Activated naive CD4-positive, alpha-beta T cell treated with anti-CD3 and anti-CD28 coated beads, Interleukin-2, amount 50 U/mL, for 24 hours (primary cell): ENCODE measurements at regions not wholly inside any gene's neighbourhood (a gene's known extent, or its start where the extent isn't known, plus 50 kb on each side); places are given as distances from the start of the nearest gene placed in this dataset.

Experiments
- H3K27ac Mint-ChIP-seq: one replicate; pipeline ENCODE4 v1.8.0; 2021; ENCODE audit warnings: mild to moderate bottlenecking, mixed read lengths
- H3K27me3 Mint-ChIP-seq: one replicate; pipeline ENCODE4 v1.8.0; 2021; ENCODE audit warnings: mixed read lengths
- H3K36me3 Mint-ChIP-seq: one replicate; pipeline ENCODE4 v1.8.0; 2021; ENCODE audit warnings: mixed read lengths
- H3K4me1 Mint-ChIP-seq: one replicate; pipeline ENCODE4 v1.8.0; 2021; ENCODE audit warnings: mixed read lengths
- H3K4me3 Mint-ChIP-seq: one replicate; pipeline ENCODE4 v1.8.0; 2021; ENCODE audit warnings: mild to moderate bottlenecking, mixed read lengths
- H3K9me3 Mint-ChIP-seq: one replicate; pipeline ENCODE4 v1.8.0; 2021; ENCODE audit warnings: mixed read lengths

GRCh38 chr18:68301441-68301840 lies 413.5 kb downstream of the TMX3 start:
- Mint-ChIP-seq H3K36me3 (no peaks in the 10 kb centered on the region), H3K27me3 (no peaks in the 10 kb centered on the region), H3K27ac (no peak overlapping the region), H3K4me1 (no peaks in the 10 kb centered on the region), H3K9me3 (no peaks in the 10 kb centered on the region), H3K4me3 (no peak overlapping the region)

- Mint-ChIP-seq H3K4me3 (no peak overlapping the region), H3K4me1 (no peaks in the 10 kb centered on the region), H3K27me3 (no peaks in the 10 kb centered on the region), H3K27ac (no peak overlapping the region), H3K36me3 (no peaks in the 10 kb centered on the region), H3K9me3 (no peaks in the 10 kb centered on the region)
Measured at GRCh38 chr18:68299906-68300305, 415.0 kb downstream of the TMX3 start.

GRCh38 chr18:68298330-68298729 lies 416.6 kb downstream of the TMX3 start:
- Mint-ChIP-seq H3K27ac (no peak overlapping the region), H3K4me1 (no peaks in the 10 kb centered on the region), H3K4me3 (no peak overlapping the region)

GRCh38 chr18:68288408-68288807 lies 426.5 kb downstream of the TMX3 start:
- H3K9me3 Mint-ChIP-seq, result no peaks in the 10 kb centered on the region
- H3K36me3 Mint-ChIP-seq, result no peaks in the 10 kb centered on the region
- no peaks in the 10 kb centered on the region for H3K4me1 Mint-ChIP-seq
- H3K27me3 Mint-ChIP-seq, result peaks cover 1% of the 10 kb centered on the region
- no peak overlapping the region for H3K4me3 Mint-ChIP-seq
- H3K27ac Mint-ChIP-seq, result no peak overlapping the region

More at GRCh38 chr18:68298330-68298729, 416.6 kb downstream of the TMX3 start:
- Mint-ChIP-seq H3K27me3 (no peaks in the 10 kb centered on the region), H3K9me3 (no peaks in the 10 kb centered on the region), H3K36me3 (no peaks in the 10 kb centered on the region)

GRCh38 chr18:68284236-68284780 lies 430.6 kb downstream of the TMX3 start:
- no peaks in the 10 kb centered on the region for H3K4me1 Mint-ChIP-seq
- H3K27ac Mint-ChIP-seq, result no peak overlapping the region

GRCh38 chr18:68283834-68284233 lies 431.1 kb downstream of the TMX3 start:
- Mint-ChIP-seq H3K36me3 (no peaks in the 10 kb centered on the region), H3K9me3 (no peaks in the 10 kb centered on the region), H3K4me1 (no peaks in the 10 kb centered on the region), H3K27ac (no peak overlapping the region), H3K4me3 (no peak overlapping the region), H3K27me3 (peaks cover 1% of the 10 kb centered on the region)

More at GRCh38 chr18:68284236-68284780, 430.6 kb downstream of the TMX3 start:
- Mint-ChIP-seq H3K9me3 (no peaks in the 10 kb centered on the region), H3K27me3 (peaks cover 1% of the 10 kb centered on the region), H3K4me3 (no peak overlapping the region), H3K36me3 (no peaks in the 10 kb centered on the region)

GRCh38 chr18:68282232-68282631 lies 432.7 kb downstream of the TMX3 start:
- Mint-ChIP-seq H3K36me3 (no peaks in the 10 kb centered on the region), H3K27ac (no peak overlapping the region), H3K9me3 (no peaks in the 10 kb centered on the region), H3K4me1 (no peaks in the 10 kb centered on the region), H3K27me3 (peaks cover 1% of the 10 kb centered on the region), H3K4me3 (no peak overlapping the region)

GRCh38 chr18:68275616-68276015 lies 439.3 kb downstream of the TMX3 start:
- Mint-ChIP-seq H3K36me3 (no peaks in the 10 kb centered on the region), H3K9me3 (no peaks in the 10 kb centered on the region), H3K4me3 (no peak overlapping the region), H3K4me1 (no peaks in the 10 kb centered on the region), H3K27me3 (no peaks in the 10 kb centered on the region), H3K27ac (no peak overlapping the region)

- Mint-ChIP-seq H3K27me3 (no peaks in the 10 kb centered on the region), H3K4me3 (no peak overlapping the region), H3K9me3 (peaks cover 4% of the 10 kb centered on the region), H3K36me3 (no peaks in the 10 kb centered on the region), H3K27ac (no peak overlapping the region), H3K4me1 (no peaks in the 10 kb centered on the region)
Measured at GRCh38 chr18:68270017-68270416, 444.9 kb downstream of the TMX3 start.

GRCh38 chr18:68267583-68267982 lies 447.3 kb downstream of the TMX3 start:
- no peak overlapping the region for H3K27ac Mint-ChIP-seq
- no peak overlapping the region for H3K4me3 Mint-ChIP-seq
- H3K9me3 Mint-ChIP-seq, result peaks cover 4% of the 10 kb centered on the region
- H3K4me1 Mint-ChIP-seq, result no peaks in the 10 kb centered on the region
- no peaks in the 10 kb centered on the region for H3K36me3 Mint-ChIP-seq
- no peaks in the 10 kb centered on the region for H3K27me3 Mint-ChIP-seq

- Mint-ChIP-seq H3K4me3 (no peak overlapping the region), H3K36me3 (no peaks in the 10 kb centered on the region), H3K9me3 (peaks cover 4% of the 10 kb centered on the region), H3K27me3 (no peaks in the 10 kb centered on the region), H3K4me1 (no peaks in the 10 kb centered on the region), H3K27ac (no peak overlapping the region)
Measured at GRCh38 chr18:68263481-68263880, 451.4 kb downstream of the TMX3 start.

- Mint-ChIP-seq H3K27ac (no peak overlapping the region), H3K9me3 (peaks cover 4% of the 10 kb centered on the region), H3K36me3 (no peaks in the 10 kb centered on the region), H3K4me3 (no peak overlapping the region), H3K4me1 (no peaks in the 10 kb centered on the region), H3K27me3 (no peaks in the 10 kb centered on the region)
Measured at GRCh38 chr18:68262690-68263294, 452.1 kb downstream of the TMX3 start.

GRCh38 chr18:68256418-68257067 lies 458.4 kb downstream of the TMX3 start:
- Mint-ChIP-seq H3K4me3 (no peak overlapping the region), H3K36me3 (no peaks in the 10 kb centered on the region), H3K9me3 (no peaks in the 10 kb centered on the region), H3K4me1 (no peaks in the 10 kb centered on the region), H3K27me3 (no peaks in the 10 kb centered on the region), H3K27ac (no peak overlapping the region)

- Mint-ChIP-seq H3K27ac (no peak overlapping the region), H3K27me3 (no peaks in the 10 kb centered on the region), H3K4me1 (no peaks in the 10 kb centered on the region), H3K36me3 (no peaks in the 10 kb centered on the region), H3K9me3 (no peaks in the 10 kb centered on the region), H3K4me3 (no peak overlapping the region)
Measured at GRCh38 chr18:68244786-68245185, 470.1 kb downstream of the TMX3 start.

GRCh38 chr18:68241881-68242280 lies 473.0 kb downstream of the TMX3 start:
- no peak overlapping the region for H3K4me3 Mint-ChIP-seq
- H3K27ac Mint-ChIP-seq, result no peak overlapping the region
- no peaks in the 10 kb centered on the region for H3K4me1 Mint-ChIP-seq
- H3K27me3 Mint-ChIP-seq, result no peaks in the 10 kb centered on the region
- no peaks in the 10 kb centered on the region for H3K9me3 Mint-ChIP-seq
- H3K36me3 Mint-ChIP-seq, result no peaks in the 10 kb centered on the region

- Mint-ChIP-seq H3K36me3 (no peaks in the 10 kb centered on the region), H3K27me3 (peaks cover 1% of the 10 kb centered on the region), H3K4me1 (no peaks in the 10 kb centered on the region), H3K27ac (no peak overlapping the region), H3K9me3 (peaks cover 2% of the 10 kb centered on the region), H3K4me3 (no peak overlapping the region)
Measured at GRCh38 chr18:68234676-68235075, 480.2 kb downstream of the TMX3 start.
